Hepatocyte (in vitro differentiated cells): ENCODE measurements at regions not wholly inside any gene's neighbourhood (a gene's known extent, or its start where the extent isn't known, plus 50 kb on each side); places are given as distances from the start of the nearest gene placed in this dataset.

ENCODE experiments used
- CTCF ChIP-seq: fragments of 200-600 bp; sonication (generic); IDR thresholded peaks from 2 replicates; pipeline ENCODE4 v1.5.1; 2016; ENCODE audit warnings: antibody characterized with exemption, mild to moderate bottlenecking; ENCODE audit not compliant: poor library complexity
- EZH2 ChIP-seq: fragments of 200-600 bp; sonication (generic); IDR thresholded peaks from 2 replicates; pipeline ENCODE4 v1.6.1; 2016; ENCODE audit warnings: antibody characterized with exemption, mild to moderate bottlenecking, borderline replicate concordance

GRCh38 chr3:66747261-66747660, 246.4 kb upstream of the LRIG1 start:
- no peak for TF ChIP-seq CTCF
- no peak for TF ChIP-seq EZH2
